ENCODE measurements at regions not wholly inside any gene's neighbourhood (a gene's known extent, or its start where the extent isn't known, plus 50 kb on each side); places are given as distances from the start of the nearest gene placed in this dataset.
"Not testable (repeated sequence)": the region's sequence is repeated elsewhere in the genome, so short reads cannot be mapped to it uniquely, and the experiment has no call there.

- FAIRE-seq, result no peak
These were observed 111.2 kb upstream of the SETBP1 start for GRCh38 chr18:44569391-44570055.

- no peak for FAIRE-seq
These were observed 101.5 kb upstream of the SETBP1 start for GRCh38 chr18:44579028-44579702.

GRCh38 chr18:44579745-44580144 is 100.9 kb upstream of the SETBP1 start:
- FAIRE-seq, result no peak

GRCh38 chr18:44580159-44580558 is 100.5 kb upstream of the SETBP1 start:
- no peak for FAIRE-seq

GRCh38 chr18:44580782-44581181 is 99.9 kb upstream of the SETBP1 start:
- not testable (repeated sequence) for FAIRE-seq

GRCh38 chr18:44582456-44582855 is 98.2 kb upstream of the SETBP1 start:
- no peak for FAIRE-seq

GRCh38 chr18:44584900-44585299 is 95.8 kb upstream of the SETBP1 start:
- no peak for FAIRE-seq

- FAIRE-seq, result no peak
These were observed 93.7 kb upstream of the SETBP1 start for GRCh38 chr18:44586782-44587524.

- no peak for FAIRE-seq
These were observed 92.2 kb upstream of the SETBP1 start for GRCh38 chr18:44588508-44588907.

- no peak for FAIRE-seq
These were observed 90.9 kb upstream of the SETBP1 start for GRCh38 chr18:44589693-44590355.

- FAIRE-seq, result no peak
These were observed 89.6 kb upstream of the SETBP1 start for GRCh38 chr18:44590956-44591670.

- FAIRE-seq, result no peak
These were observed 88.0 kb upstream of the SETBP1 start for GRCh38 chr18:44592639-44593038.

- no peak for FAIRE-seq
These were observed 85.8 kb upstream of the SETBP1 start for GRCh38 chr18:44594799-44595467.

GRCh38 chr18:44597797-44598196 is 82.9 kb upstream of the SETBP1 start:
- no peak for FAIRE-seq

GRCh38 chr18:44598514-44598913 is 82.2 kb upstream of the SETBP1 start:
- no peak for FAIRE-seq

GRCh38 chr18:44599412-44599811 is 81.3 kb upstream of the SETBP1 start:
- FAIRE-seq, result no peak

- no peak for FAIRE-seq
These were observed 79.2 kb upstream of the SETBP1 start for GRCh38 chr18:44601447-44601846.

GRCh38 chr18:44602380-44602779 is 78.3 kb upstream of the SETBP1 start:
- no peak for FAIRE-seq

- FAIRE-seq, result no peak
These were observed 77.8 kb upstream of the SETBP1 start for GRCh38 chr18:44602845-44603244.

GRCh38 chr18:44609181-44609941 is 71.3 kb upstream of the SETBP1 start:
- no peak for FAIRE-seq

- no peak for FAIRE-seq
These were observed 59.9 kb upstream of the SETBP1 start for GRCh38 chr18:44620812-44621211.
